WERI-Rb-1 (cell line): ENCODE measurements at regions not wholly inside any gene's neighbourhood (a gene's known extent, or its start where the extent isn't known, plus 50 kb on each side); places are given as distances from the start of the nearest gene placed in this dataset.

Source experiments
- DNase-seq: peaks from one replicate; pipeline ENCODE4 v3.0.0-alpha.2; 2020
- H3K27ac ChIP-seq: fragments of 250-450 bp; sonication (Bioruptor Pico); 2 replicates; pipeline ENCODE4 v1.5.1; 2020; ENCODE audit warnings: mild to moderate bottlenecking, moderate library complexity
- H3K27me3 ChIP-seq: fragments of 250-450 bp; sonication (Bioruptor Pico); 2 replicates; pipeline ENCODE4 v1.5.1; 2021; ENCODE audit warnings: mild to moderate bottlenecking, low read depth, moderate library complexity; ENCODE audit not compliant: insufficient read depth, severe bottlenecking
- H3K36me3 ChIP-seq: fragments of 250-450 bp; sonication (Bioruptor Pico); 2 replicates; pipeline ENCODE4 v1.5.1; 2020; ENCODE audit warnings: mild to moderate bottlenecking, moderate library complexity
- H3K4me3 ChIP-seq: 2 replicates; pipeline ENCODE4 v1.5.1; 2011; ENCODE audit warnings: low read depth, mild to moderate bottlenecking, control low read depth, low read length
- H3K9me3 ChIP-seq: fragments of 250-450 bp; sonication (Bioruptor Pico); 2 replicates; pipeline ENCODE4 v1.5.1; 2021; ENCODE audit warnings: mild to moderate bottlenecking, moderate library complexity; ENCODE audit not compliant: severe bottlenecking
- CTCF ChIP-seq: IDR thresholded peaks from 2 replicates; pipeline ENCODE4 v1.5.1; 2011; ENCODE audit warnings: low read depth, mild to moderate bottlenecking, control low read depth, inconsistent platforms, low read length

DNA sequence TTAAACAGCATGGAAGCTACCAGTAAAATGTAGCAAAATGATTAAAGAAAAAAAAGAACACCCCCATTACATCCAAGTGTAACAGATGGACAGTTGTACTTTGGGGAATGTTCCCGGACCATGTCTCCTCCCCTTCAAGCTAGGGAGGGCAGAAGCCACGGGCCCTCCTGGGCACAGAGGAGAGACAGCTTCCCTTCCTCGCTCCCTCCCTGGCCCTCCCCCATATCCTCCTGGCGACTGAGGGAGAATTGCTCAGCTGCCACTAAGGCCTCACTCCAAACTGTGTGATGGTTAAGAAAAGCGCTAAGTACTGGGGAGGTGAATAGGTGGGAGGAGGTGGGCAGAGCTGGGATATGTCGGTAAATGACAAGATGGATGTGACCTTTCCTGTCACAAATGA lies 358.0 kb downstream of the HRH4 start:
- no peak for DNase-seq
- Histone ChIP-seq H3K4me3 (no peak overlapping the region), H3K36me3 (no peaks in the 10 kb centered on the region), H3K27ac (no peak overlapping the region), H3K9me3 (no peaks in the 10 kb centered on the region), H3K27me3 (no peaks in the 10 kb centered on the region)
- TF ChIP-seq CTCF: no peak

- Histone ChIP-seq H3K36me3 (no peaks in the 10 kb centered on the region), H3K4me3 (no peak overlapping the region), H3K9me3 (no peaks in the 10 kb centered on the region), H3K27ac (no peak overlapping the region), H3K27me3 (peaks cover 4% of the 10 kb centered on the region)
- DNase-seq: no peak
- no peak for TF ChIP-seq CTCF
Observed at GRCh38 chr18:24819141-24819890, 358.9 kb downstream of the HRH4 start.

DNA sequence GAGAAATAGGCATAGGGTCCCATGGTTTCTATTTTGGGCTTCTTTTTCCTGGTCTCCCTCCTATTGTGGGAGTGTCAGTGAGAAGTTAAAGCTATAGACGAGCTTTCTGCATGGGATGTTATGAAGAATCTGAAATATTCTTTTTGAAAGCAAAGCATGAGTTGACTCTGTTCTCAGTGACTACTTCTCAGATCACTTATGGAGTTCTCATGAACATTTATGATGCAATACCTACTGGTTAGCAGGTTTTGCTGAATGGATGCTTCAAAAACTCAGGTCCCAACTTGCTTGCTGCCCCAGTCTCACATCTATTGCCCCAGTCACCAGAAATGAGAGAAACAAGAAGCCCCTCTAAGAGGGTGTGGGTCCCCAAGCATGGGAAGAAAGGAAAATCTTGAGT lies 365.0 kb downstream of the HRH4 start:
- no peak for TF ChIP-seq CTCF
- peaks cover 4% of the 10 kb centered on the region for H3K27me3 ChIP-seq

DNA sequence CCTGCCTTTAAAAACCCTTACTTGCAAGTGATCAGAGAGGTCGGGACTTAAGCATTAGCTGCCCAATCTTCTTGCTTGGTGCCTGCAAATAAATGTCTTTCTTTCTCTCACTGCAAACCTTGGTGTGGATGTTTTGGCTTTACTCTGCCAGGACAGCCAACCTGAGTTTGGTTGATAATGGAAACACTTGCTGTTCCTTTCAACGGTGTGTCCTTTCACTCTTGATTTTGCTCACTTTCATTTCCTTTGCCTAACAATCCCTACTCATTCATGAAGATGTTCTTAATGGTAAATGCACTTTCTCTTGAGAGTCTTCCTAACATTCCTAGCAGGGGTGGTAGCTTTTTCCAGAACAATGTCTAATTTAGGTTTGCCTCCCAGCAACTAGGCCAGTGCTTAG lies 366.2 kb downstream of the HRH4 start:
- no peak overlapping the region for H3K27ac ChIP-seq
- no peak for TF ChIP-seq CTCF
- no peak for DNase-seq

More for the DNA sequence above, 365.0 kb downstream of the HRH4 start:
- Histone ChIP-seq H3K27ac (no peak overlapping the region), H3K9me3 (no peaks in the 10 kb centered on the region), H3K36me3 (no peaks in the 10 kb centered on the region), H3K4me3 (no peak overlapping the region)
- DNase-seq: no peak

GRCh38 chr18:24827501-24827900 lies 367.1 kb downstream of the HRH4 start:
- no peak overlapping the region for H3K27ac ChIP-seq
- no peak overlapping the region for H3K4me3 ChIP-seq
- TF ChIP-seq CTCF: no peak
- H3K9me3 ChIP-seq: no peaks in the 10 kb centered on the region
- H3K27me3 ChIP-seq: peaks cover 4% of the 10 kb centered on the region
- H3K36me3 ChIP-seq: no peaks in the 10 kb centered on the region
- no peak for DNase-seq

More for the DNA sequence above, 366.2 kb downstream of the HRH4 start:
- H3K4me3 ChIP-seq: no peak overlapping the region
- H3K27me3 ChIP-seq: peaks cover 4% of the 10 kb centered on the region
- H3K36me3 ChIP-seq: no peaks in the 10 kb centered on the region
- no peaks in the 10 kb centered on the region for H3K9me3 ChIP-seq

- Histone ChIP-seq H3K27ac (no peak overlapping the region), H3K9me3 (no peaks in the 10 kb centered on the region), H3K36me3 (no peaks in the 10 kb centered on the region), H3K27me3 (no peaks in the 10 kb centered on the region), H3K4me3 (no peak overlapping the region)
- no peak for TF ChIP-seq CTCF
- no peak for DNase-seq
Observed at GRCh38 chr18:24831081-24831480, 370.6 kb downstream of the HRH4 start.
